ENCODE measurements at regions not wholly inside any gene's neighbourhood (a gene's known extent, or its start where the extent isn't known, plus 50 kb on each side); places are given as distances from the start of the nearest gene placed in this dataset.

- TF ChIP-seq POLR2A (IDR thresholded peaks at IDR 0.05; ENCODE audit: low read depth, low read length), result no peak
- no peak for TF ChIP-seq POLR2AphosphoS5 (IDR thresholded peaks at IDR 0.05; ENCODE audit: low read depth, low read length)
These were observed 460.5 kb downstream of the TMEM121 start for GRCh38 chr14:105986894-105987284.
